ENCODE measurements at regions not wholly inside any gene's neighbourhood (a gene's known extent, or its start where the extent isn't known, plus 50 kb on each side); places are given as distances from the start of the nearest gene placed in this dataset.

DNA sequence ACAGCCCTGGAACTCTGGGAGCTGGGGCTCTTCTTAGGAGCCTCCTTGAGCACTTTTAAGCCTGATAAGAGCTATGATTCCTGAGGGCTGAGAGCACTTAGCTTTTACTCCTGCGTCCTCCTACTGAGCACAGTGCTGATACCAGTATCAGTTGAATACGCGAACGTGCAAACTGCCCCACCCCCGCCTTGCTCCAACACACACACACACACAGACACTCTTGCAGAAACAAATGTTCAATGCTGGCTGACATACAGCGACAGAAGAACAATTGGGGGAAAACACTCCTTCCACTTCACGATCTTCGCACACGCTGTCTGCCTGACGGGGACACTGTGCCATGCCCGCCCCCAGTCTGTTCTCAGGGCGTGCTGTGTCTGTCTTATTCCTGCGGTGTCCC lies 57.2 kb upstream of the DLK1 start:
- H3K9ac ChIP-seq (ENCODE audit: low read length): no peak overlapping the region
- H3K9me3 ChIP-seq (ENCODE audit: control insufficient read depth, low read depth, low read length): no peaks in the 10 kb centered on the region
- peaks cover 13% of the 10 kb centered on the region for H3K4me1 ChIP-seq (ENCODE audit: control insufficient read depth, low read depth, low read length)
- peaks cover 27% of the 10 kb centered on the region for H3K27me3 ChIP-seq (ENCODE audit: control insufficient read depth, insufficient read depth, low read length)
- no peaks in the 10 kb centered on the region for H3K36me3 ChIP-seq (ENCODE audit: control insufficient read depth, low read depth, low read length)
- no peak overlapping the region for H3K27ac ChIP-seq (ENCODE audit: low read length)
- no peak overlapping the region for H3K4me3 ChIP-seq (ENCODE audit: low read length)

DNA sequence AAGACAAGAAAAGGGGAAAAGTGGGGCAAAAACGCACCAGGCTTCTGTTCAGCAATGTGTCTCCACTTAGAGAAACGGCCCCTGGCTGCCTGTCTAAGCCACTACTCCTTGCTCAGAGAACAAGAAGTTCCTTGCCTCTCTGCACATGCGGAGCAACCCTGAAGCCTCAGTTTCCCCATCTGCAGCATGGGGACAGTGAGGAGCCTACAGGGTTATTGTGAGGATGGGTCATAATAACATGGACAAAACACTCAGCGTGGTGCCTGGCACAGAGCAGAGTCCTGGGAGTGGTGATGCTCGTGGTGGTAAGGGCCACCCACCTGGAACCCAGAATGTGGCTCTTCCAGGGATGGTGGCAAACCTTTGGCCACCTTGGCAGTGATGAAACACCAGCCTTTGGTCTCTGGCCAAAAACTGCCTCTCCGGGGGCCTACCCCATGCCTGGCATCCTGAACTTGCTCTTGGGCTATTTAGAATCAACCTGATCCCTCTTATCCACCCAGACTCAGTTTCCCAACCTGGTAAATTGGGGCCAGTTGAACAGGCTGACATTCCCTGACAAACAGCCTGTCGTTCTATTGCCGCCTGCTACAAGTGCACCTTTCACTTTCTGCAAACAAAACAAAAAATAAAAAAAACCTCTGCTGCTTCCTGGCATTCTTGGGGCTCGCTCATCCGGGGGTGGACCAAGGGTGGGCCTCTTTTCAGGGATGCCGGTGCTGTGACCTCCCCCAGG lies 56.5 kb upstream of the DLK1 start:
- H3K9ac ChIP-seq (ENCODE audit: low read length): no peak overlapping the region
- H3K27ac ChIP-seq (ENCODE audit: low read length): no peak overlapping the region
- no peaks in the 10 kb centered on the region for H3K36me3 ChIP-seq (ENCODE audit: control insufficient read depth, low read depth, low read length)
- peaks cover 11% of the 10 kb centered on the region for H3K4me1 ChIP-seq (ENCODE audit: control insufficient read depth, low read depth, low read length)
- H3K4me3 ChIP-seq (ENCODE audit: low read length): no peak overlapping the region
- no peaks in the 10 kb centered on the region for H3K9me3 ChIP-seq (ENCODE audit: control insufficient read depth, low read depth, low read length)
- H3K27me3 ChIP-seq (ENCODE audit: control insufficient read depth, insufficient read depth, low read length): peaks cover 27% of the 10 kb centered on the region

- Histone ChIP-seq H3K4me1 (ENCODE audit: control insufficient read depth, low read depth, low read length) (peaks cover 11% of the 10 kb centered on the region), H3K9ac (ENCODE audit: low read length) (no peak overlapping the region), H3K27me3 (ENCODE audit: control insufficient read depth, insufficient read depth, low read length) (peaks cover 27% of the 10 kb centered on the region)
These were observed 56.0 kb upstream of the DLK1 start for GRCh38 chr14:100670753-100671049.

GRCh38 chr14:100671386-100671901 lies 55.2 kb upstream of the DLK1 start:
- H3K9ac ChIP-seq (ENCODE audit: low read length): no peak overlapping the region
- H3K27me3 ChIP-seq (ENCODE audit: control insufficient read depth, insufficient read depth, low read length): peaks cover 27% of the 10 kb centered on the region
- no peak overlapping the region for H3K27ac ChIP-seq (ENCODE audit: low read length)
- H3K4me3 ChIP-seq (ENCODE audit: low read length): no peak overlapping the region
- H3K36me3 ChIP-seq (ENCODE audit: control insufficient read depth, low read depth, low read length): no peaks in the 10 kb centered on the region
- peaks cover 11% of the 10 kb centered on the region for H3K4me1 ChIP-seq (ENCODE audit: control insufficient read depth, low read depth, low read length)
- no peaks in the 10 kb centered on the region for H3K9me3 ChIP-seq (ENCODE audit: control insufficient read depth, low read depth, low read length)

More at GRCh38 chr14:100670753-100671049, 56.0 kb upstream of the DLK1 start:
- no peaks in the 10 kb centered on the region for H3K9me3 ChIP-seq (ENCODE audit: control insufficient read depth, low read depth, low read length)
- H3K4me3 ChIP-seq (ENCODE audit: low read length): no peak overlapping the region
- H3K27ac ChIP-seq (ENCODE audit: low read length): no peak overlapping the region
- H3K36me3 ChIP-seq (ENCODE audit: control insufficient read depth, low read depth, low read length): no peaks in the 10 kb centered on the region

GRCh38 chr14:100671906-100672305 lies 54.8 kb upstream of the DLK1 start:
- H3K27ac ChIP-seq (ENCODE audit: low read length): no peak overlapping the region
- H3K4me3 ChIP-seq (ENCODE audit: low read length): no peak overlapping the region
- peaks cover 11% of the 10 kb centered on the region for H3K4me1 ChIP-seq (ENCODE audit: control insufficient read depth, low read depth, low read length)
- no peaks in the 10 kb centered on the region for H3K36me3 ChIP-seq (ENCODE audit: control insufficient read depth, low read depth, low read length)
- H3K27me3 ChIP-seq (ENCODE audit: control insufficient read depth, insufficient read depth, low read length): peaks cover 27% of the 10 kb centered on the region
- no peak overlapping the region for H3K9ac ChIP-seq (ENCODE audit: low read length)
- H3K9me3 ChIP-seq (ENCODE audit: control insufficient read depth, low read depth, low read length): no peaks in the 10 kb centered on the region

GRCh38 chr14:100673085-100673806 lies 53.4 kb upstream of the DLK1 start:
- no peak overlapping the region for H3K27ac ChIP-seq (ENCODE audit: low read length)
- no peak overlapping the region for H3K9ac ChIP-seq (ENCODE audit: low read length)
- H3K4me1 ChIP-seq (ENCODE audit: control insufficient read depth, low read depth, low read length): peaks cover 11% of the 10 kb centered on the region
- H3K4me3 ChIP-seq (ENCODE audit: low read length): no peak overlapping the region
- peaks cover 27% of the 10 kb centered on the region for H3K27me3 ChIP-seq (ENCODE audit: control insufficient read depth, insufficient read depth, low read length)
- no peaks in the 10 kb centered on the region for H3K36me3 ChIP-seq (ENCODE audit: control insufficient read depth, low read depth, low read length)
- no peaks in the 10 kb centered on the region for H3K9me3 ChIP-seq (ENCODE audit: control insufficient read depth, low read depth, low read length)

DNA sequence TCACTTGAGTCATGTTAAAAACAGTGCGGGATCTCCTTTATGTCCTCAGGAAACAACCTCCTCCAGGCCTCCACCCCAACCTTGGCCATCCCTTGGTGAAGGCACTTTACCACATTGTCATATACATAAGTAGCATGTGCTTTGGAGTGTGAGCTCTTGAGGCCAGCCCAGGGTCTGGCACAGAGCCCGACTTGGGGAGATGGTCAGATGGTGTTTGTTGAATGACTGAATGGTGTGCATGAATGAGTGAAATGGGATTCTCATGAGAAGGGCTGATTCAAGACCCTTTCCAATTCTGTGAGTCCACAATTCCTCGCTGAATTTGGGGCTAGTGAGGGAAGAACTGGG lies 52.9 kb upstream of the DLK1 start:
- Histone ChIP-seq H3K27ac (ENCODE audit: low read length) (no peak overlapping the region), H3K4me1 (ENCODE audit: control insufficient read depth, low read depth, low read length) (peaks cover 11% of the 10 kb centered on the region), H3K27me3 (ENCODE audit: control insufficient read depth, insufficient read depth, low read length) (peaks cover 27% of the 10 kb centered on the region), H3K4me3 (ENCODE audit: low read length) (no peak overlapping the region), H3K9ac (ENCODE audit: low read length) (no peak overlapping the region), H3K9me3 (ENCODE audit: control insufficient read depth, low read depth, low read length) (no peaks in the 10 kb centered on the region), H3K36me3 (ENCODE audit: control insufficient read depth, low read depth, low read length) (no peaks in the 10 kb centered on the region)

- no peak overlapping the region for H3K27ac ChIP-seq (ENCODE audit: low read length)
- no peak overlapping the region for H3K9ac ChIP-seq (ENCODE audit: low read length)
- no peak overlapping the region for H3K4me3 ChIP-seq (ENCODE audit: low read length)
- no peaks in the 10 kb centered on the region for H3K9me3 ChIP-seq (ENCODE audit: control insufficient read depth, low read depth, low read length)
- H3K4me1 ChIP-seq (ENCODE audit: control insufficient read depth, low read depth, low read length): peaks cover 11% of the 10 kb centered on the region
- H3K36me3 ChIP-seq (ENCODE audit: control insufficient read depth, low read depth, low read length): no peaks in the 10 kb centered on the region
- peaks cover 27% of the 10 kb centered on the region for H3K27me3 ChIP-seq (ENCODE audit: control insufficient read depth, insufficient read depth, low read length)
These were observed 52.3 kb upstream of the DLK1 start for GRCh38 chr14:100674428-100674827.

GRCh38 chr14:100674897-100675619 lies 51.6 kb upstream of the DLK1 start:
- H3K9ac ChIP-seq (ENCODE audit: low read length): no peak overlapping the region
- H3K4me1 ChIP-seq (ENCODE audit: control insufficient read depth, low read depth, low read length): peaks cover 11% of the 10 kb centered on the region
- no peak overlapping the region for H3K4me3 ChIP-seq (ENCODE audit: low read length)
- no peaks in the 10 kb centered on the region for H3K9me3 ChIP-seq (ENCODE audit: control insufficient read depth, low read depth, low read length)
- H3K27ac ChIP-seq (ENCODE audit: low read length): no peak overlapping the region
- H3K36me3 ChIP-seq (ENCODE audit: control insufficient read depth, low read depth, low read length): no peaks in the 10 kb centered on the region
- H3K27me3 ChIP-seq (ENCODE audit: control insufficient read depth, insufficient read depth, low read length): peaks cover 27% of the 10 kb centered on the region

- no peaks in the 10 kb centered on the region for H3K9me3 ChIP-seq (ENCODE audit: control insufficient read depth, low read depth, low read length)
- H3K27me3 ChIP-seq (ENCODE audit: control insufficient read depth, insufficient read depth, low read length): peaks cover 27% of the 10 kb centered on the region
- H3K36me3 ChIP-seq (ENCODE audit: control insufficient read depth, low read depth, low read length): no peaks in the 10 kb centered on the region
- H3K9ac ChIP-seq (ENCODE audit: low read length): no peak overlapping the region
- H3K27ac ChIP-seq (ENCODE audit: low read length): no peak overlapping the region
- no peak overlapping the region for H3K4me3 ChIP-seq (ENCODE audit: low read length)
- peaks cover 11% of the 10 kb centered on the region for H3K4me1 ChIP-seq (ENCODE audit: control insufficient read depth, low read depth, low read length)
These were observed 50.7 kb upstream of the DLK1 start for GRCh38 chr14:100675699-100676684.
